A549 (cell line): ENCODE measurements at regions not wholly inside any gene's neighbourhood (a gene's known extent, or its start where the extent isn't known, plus 50 kb on each side); places are given as distances from the start of the nearest gene placed in this dataset.
A peak's percentile ranks its signal among the peaks of the same experiment; 100 is the strongest.

ENCODE experiments used
- ATAC-seq, 2 experiments: fragments of 200-7000 bp in 1 of 2; fragments of >200 bp in 1 of 2; cut with Nextera tagmentation in 1 of 2; cut with Tn5 transposase in 1 of 2; 3 replicates each; pipeline versions ENCODE4 v1.8.0 to v1.9.1; 2018 to 2020; ENCODE audit warnings: mild to moderate bottlenecking in 1 of 2, moderate library complexity in 1 of 2
- CTCF ChIA-PET: fragments of 300-600 bp; sonication (Branson Sonifier 250); formaldehyde crosslinking; extraction: SDS; loops from one replicate; lab custom pipeline; 2021; ENCODE audit warnings: antibody characterized with exemption, inconsistent platforms; lab: Yijun Ruan, JAX
- POLR2A ChIA-PET: fragments of 350-600 bp; formaldehyde crosslinking; extraction: SDS; loops from one replicate; lab custom pipeline; 2021; ENCODE audit warnings: antibody characterized with exemption, inconsistent platforms; lab: Yijun Ruan, JAX
- DNase-seq, 2 experiments: peaks; one replicate each; pipeline versions ENCODE4 v3.0.0 to v3.0.0-alpha.2; 2011 to 2016; ENCODE audit warnings: low read depth in 1 of 2, low spot score in 1 of 2
- FAIRE-seq: peaks from 2 replicates; lab custom pipeline; 2011; peaks lifted over from hg19 to GRCh38; lab: Jason Lieb, UNC
- H3K27ac ChIP-seq, 2 experiments: fragments of >200 bp; sonication (Bioruptor Twin); formaldehyde crosslinking; 3 replicates each; pipeline ENCODE4 v1.5.1; 2016 to 2017
- H3K4me1 ChIP-seq: fragments of >200 bp; sonication (Bioruptor Twin); formaldehyde crosslinking; 3 replicates; pipeline ENCODE4 v1.6.1; 2016
- H3K4me2 ChIP-seq: fragments of >200 bp; sonication (Bioruptor Twin); formaldehyde crosslinking; 3 replicates; pipeline ENCODE4 v1.6.1; 2016
- H3K4me3 ChIP-seq: fragments of >200 bp; sonication (Bioruptor Twin); formaldehyde crosslinking; 3 replicates; pipeline ENCODE4 v1.5.1; 2016
- H3K9me3 ChIP-seq: fragments of >200 bp; sonication (Bioruptor Twin); formaldehyde crosslinking; 3 replicates; pipeline ENCODE4 v1.6.1; 2016
- BHLHE40 ChIP-seq: IDR thresholded peaks from 2 replicates; pipeline ENCODE4 v1.6.1; 2012; ENCODE audit warnings: low read depth, low read length, inconsistent platforms
- CBX2 ChIP-seq: fragments of 200-600 bp; sonication (generic); IDR thresholded peaks from 2 replicates; pipeline ENCODE4 v1.6.1; 2016; ENCODE audit warnings: low read depth, mild to moderate bottlenecking, borderline replicate concordance
- CHD4 ChIP-seq: fragments of 200-600 bp; sonication (generic); IDR thresholded peaks from 2 replicates; pipeline ENCODE4 v1.6.1; 2016; ENCODE audit warnings: antibody characterized with exemption, mild to moderate bottlenecking, borderline replicate concordance
- E2F6 ChIP-seq: IDR thresholded peaks from 2 replicates; pipeline ENCODE4 v1.6.1; 2012; ENCODE audit warnings: low read depth, borderline replicate concordance
- EHF ChIP-seq: fragments of 250-450 bp; sonication (Bioruptor Pico); IDR thresholded peaks from 2 replicates; pipeline ENCODE4 v1.5.0; 2020; ENCODE audit warnings: mild to moderate bottlenecking
- ESRRA ChIP-seq: fragments of 150-350 bp; IDR thresholded peaks from 2 replicates; pipeline ENCODE4 v1.6.1; 2014; ENCODE audit warnings: mild to moderate bottlenecking, low read length, borderline replicate concordance
- FOSL2 ChIP-seq, 2 experiments: fragments of 450-650 bp in 1 of 2; fragments of >200 bp in 1 of 2; sonication (Bioruptor Twin) in 1 of 2; formaldehyde crosslinking; IDR thresholded peaks; 2 replicates each; pipeline versions ENCODE4 v1.5.0 to v1.6.1; 2016 to 2020; ENCODE audit warnings: mild to moderate bottlenecking in 1 of 2, moderate library complexity in 1 of 2
- FOXS1 ChIP-seq: fragments of 250-450 bp; sonication (Bioruptor Pico); IDR thresholded peaks from 2 replicates; pipeline ENCODE4 v1.5.0; 2020; ENCODE audit warnings: mild to moderate bottlenecking, moderate library complexity
- GATA3 ChIP-seq: IDR thresholded peaks from 2 replicates; pipeline ENCODE4 v1.6.1; 2012; ENCODE audit warnings: borderline replicate concordance
- HOXB13 ChIP-seq: fragments of 250-450 bp; sonication (Bioruptor Pico); IDR thresholded peaks from 2 replicates; pipeline ENCODE4 v1.5.0; 2020; ENCODE audit warnings: low read depth, mild to moderate bottlenecking, moderate library complexity
- JUN ChIP-seq, 2 experiments: fragments of >200 bp; sonication (Bioruptor Twin); formaldehyde crosslinking; IDR thresholded peaks; 2 replicates in 1 of 2; 3 replicates in 1 of 2; pipeline ENCODE4 v1.6.1; 2016 to 2017
- JUNB ChIP-seq: fragments of >200 bp; sonication (Bioruptor Twin); formaldehyde crosslinking; IDR thresholded peaks from 2 replicates; pipeline ENCODE4 v1.6.1; 2016
- KDM1A ChIP-seq: fragments of 200-600 bp; sonication (generic); IDR thresholded peaks from 2 replicates; pipeline ENCODE4 v1.6.1; 2016; ENCODE audit warnings: low read depth, mild to moderate bottlenecking
- KDM5A ChIP-seq: fragments of 200-600 bp; sonication (generic); IDR thresholded peaks from 2 replicates; pipeline ENCODE4 v1.6.1; 2016; ENCODE audit warnings: antibody characterized with exemption, mild to moderate bottlenecking
- MAFK ChIP-seq: fragments of 450-650 bp; IDR thresholded peaks from 2 replicates; pipeline ENCODE4 v1.6.1; 2014; ENCODE audit not compliant: partially characterized antibody
- MAZ ChIP-seq: fragments of 150-350 bp; IDR thresholded peaks from 2 replicates; pipeline ENCODE4 v1.6.1; 2014; ENCODE audit warnings: antibody characterized with exemption, low read depth, low read length, borderline replicate concordance
- MYC ChIP-seq: IDR thresholded peaks from 2 replicates; pipeline ENCODE4 v1.6.1; 2012; ENCODE audit warnings: mild to moderate bottlenecking, inconsistent platforms, low read length, improper control_type of control experiment, borderline replicate concordance
- NPAS2 ChIP-seq: fragments of 250-450 bp; sonication (Bioruptor Pico); IDR thresholded peaks from 2 replicates; pipeline ENCODE4 v1.8.0; 2022; ENCODE audit warnings: mild to moderate bottlenecking, moderate library complexity, borderline replicate concordance
- POLR2A ChIP-seq: IDR thresholded peaks from 2 replicates; pipeline ENCODE4 v1.6.1; 2012; ENCODE audit warnings: mild to moderate bottlenecking, low read length
- RAD21 ChIP-seq, 2 experiments: fragments of >200 bp in 1 of 2; sonication (Bioruptor Twin) in 1 of 2; formaldehyde crosslinking in 1 of 2; IDR thresholded peaks in 1 of 2; conservative IDR thresholded peaks in 1 of 2; 2 replicates in 1 of 2; 3 replicates in 1 of 2; pipeline ENCODE4 v1.6.1; 2012 to 2018; ENCODE audit warnings: inconsistent platforms in 1 of 2
- RCOR1 ChIP-seq: fragments of 150-350 bp; IDR thresholded peaks from 2 replicates; pipeline ENCODE4 v1.6.1; 2014; ENCODE audit warnings: antibody characterized with exemption, low read length, low read depth
- RFX5 ChIP-seq: fragments of 450-650 bp; IDR thresholded peaks from 2 replicates; pipeline ENCODE4 v1.7.1; 2014; ENCODE audit warnings: antibody characterized with exemption, mild to moderate bottlenecking, moderate library complexity
- RNF2 ChIP-seq: fragments of 200-600 bp; sonication (generic); IDR thresholded peaks from 2 replicates; pipeline ENCODE4 v1.6.1; 2016; ENCODE audit warnings: low read depth, mild to moderate bottlenecking, antibody characterized with exemption, moderate library complexity, borderline replicate concordance
- TFCP2L1 ChIP-seq: fragments of 250-450 bp; sonication (Bioruptor Pico); IDR thresholded peaks from 2 replicates; pipeline ENCODE4 v1.5.0; 2021; ENCODE audit warnings: mild to moderate bottlenecking
- ZNF302 ChIP-seq: fragments of 250-450 bp; sonication (Bioruptor Pico); IDR thresholded peaks from 2 replicates; pipeline ENCODE4 v1.9.0; 2021; ENCODE audit warnings: inconsistent platforms, mild to moderate bottlenecking, moderate library complexity
- WGBS: methylation state at CpG from one replicate; pipeline ENCODE4 v1.1.6; 2017; ENCODE audit errors: missing lambda C conversion rate; 5-methylcytosine and 5-hydroxymethylcytosine counted together
- TF ChIP-seq, protein P1 (sequence below): fragments of 150-350 bp; IDR thresholded peaks from 2 replicates; pipeline ENCODE4 v1.6.1; 2014; ENCODE audit warnings: low read depth, mild to moderate bottlenecking, low read length
- TF ChIP-seq, protein P2 (sequence below): fragments of >200 bp; sonication (Bioruptor Twin); formaldehyde crosslinking; IDR thresholded peaks from 3 replicates; pipeline ENCODE4 v1.6.1; 2016

DNA sequence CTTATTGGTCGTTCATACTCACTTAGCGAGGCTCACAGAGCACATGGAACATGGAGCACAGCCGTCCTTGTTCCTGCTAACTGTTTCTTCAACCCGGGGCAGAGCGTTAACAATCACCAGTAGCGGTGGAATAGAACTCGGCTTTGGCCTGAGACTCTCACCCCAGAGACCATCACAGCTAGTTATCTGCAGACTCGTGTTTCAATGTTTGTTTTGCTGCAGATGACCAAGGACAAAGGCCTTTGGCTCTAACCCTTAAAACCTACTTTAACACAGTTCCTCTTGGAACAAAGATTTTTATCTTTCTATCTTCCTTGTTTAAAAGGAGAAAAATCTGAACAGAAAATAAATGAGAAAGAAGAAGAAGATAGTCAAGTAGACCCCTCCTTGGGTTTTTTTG, 320.2 kb upstream of the UBE2E3 start:
- WGBS = 74% methylated on average over 8 of the region's 8 CpGs
- no peak overlapping the region for H3K4me3 ChIP-seq
- no peak for FAIRE-seq
- H3K9me3 ChIP-seq = no peaks in the 10 kb centered on the region
- no peak for ATAC-seq
- no peak overlapping the region for H3K27ac ChIP-seq
- POLR2A ChIA-PET = no interaction called here
- H3K4me2 ChIP-seq = no peak overlapping the region
- peaks cover 40% of the 10 kb centered on the region for H3K4me1 ChIP-seq
- TF ChIP-seq KDM1A (no peak), NPAS2 (CRISPR knock-in tag) (no peak), BHLHE40 (no peak), RNF2 (no peak), TFCP2L1 (CRISPR knock-in tag) (no peak), KDM5A (no peak), POLR2A (no peak), CBX2 (no peak), CHD4 (no peak), RAD21 (conservative IDR thresholded peaks at IDR 0.05 in 1 of 2, IDR thresholded peaks at IDR 0.05 in 1 of 2) (no peak), E2F6 (no peak), MAFK (no peak), MAZ (no peak)
- TF ChIP-seq, protein P1, sequence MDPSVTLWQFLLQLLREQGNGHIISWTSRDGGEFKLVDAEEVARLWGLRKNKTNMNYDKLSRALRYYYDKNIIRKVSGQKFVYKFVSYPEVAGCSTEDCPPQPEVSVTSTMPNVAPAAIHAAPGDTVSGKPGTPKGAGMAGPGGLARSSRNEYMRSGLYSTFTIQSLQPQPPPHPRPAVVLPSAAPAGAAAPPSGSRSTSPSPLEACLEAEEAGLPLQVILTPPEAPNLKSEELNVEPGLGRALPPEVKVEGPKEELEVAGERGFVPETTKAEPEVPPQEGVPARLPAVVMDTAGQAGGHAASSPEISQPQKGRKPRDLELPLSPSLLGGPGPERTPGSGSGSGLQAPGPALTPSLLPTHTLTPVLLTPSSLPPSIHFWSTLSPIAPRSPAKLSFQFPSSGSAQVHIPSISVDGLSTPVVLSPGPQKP = no peak
- TF ChIP-seq, protein P2, sequence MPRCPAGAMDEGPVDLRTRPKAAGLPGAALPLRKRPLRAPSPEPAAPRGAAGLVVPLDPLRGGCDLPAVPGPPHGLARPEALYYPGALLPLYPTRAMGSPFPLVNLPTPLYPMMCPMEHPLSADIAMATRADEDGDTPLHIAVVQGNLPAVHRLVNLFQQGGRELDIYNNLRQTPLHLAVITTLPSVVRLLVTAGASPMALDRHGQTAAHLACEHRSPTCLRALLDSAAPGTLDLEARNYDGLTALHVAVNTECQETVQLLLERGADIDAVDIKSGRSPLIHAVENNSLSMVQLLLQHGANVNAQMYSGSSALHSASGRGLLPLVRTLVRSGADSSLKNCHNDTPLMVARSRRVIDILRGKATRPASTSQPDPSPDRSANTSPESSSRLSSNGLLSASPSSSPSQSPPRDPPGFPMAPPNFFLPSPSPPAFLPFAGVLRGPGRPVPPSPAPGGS = no peak
- CTCF ChIA-PET = no interaction called here
- DNase-seq = no peak

GRCh38 chr2:180657054-180657453, 323.4 kb upstream of the UBE2E3 start:
- 16% methylated on average over 1 of the region's 1 CpG for WGBS

DNA sequence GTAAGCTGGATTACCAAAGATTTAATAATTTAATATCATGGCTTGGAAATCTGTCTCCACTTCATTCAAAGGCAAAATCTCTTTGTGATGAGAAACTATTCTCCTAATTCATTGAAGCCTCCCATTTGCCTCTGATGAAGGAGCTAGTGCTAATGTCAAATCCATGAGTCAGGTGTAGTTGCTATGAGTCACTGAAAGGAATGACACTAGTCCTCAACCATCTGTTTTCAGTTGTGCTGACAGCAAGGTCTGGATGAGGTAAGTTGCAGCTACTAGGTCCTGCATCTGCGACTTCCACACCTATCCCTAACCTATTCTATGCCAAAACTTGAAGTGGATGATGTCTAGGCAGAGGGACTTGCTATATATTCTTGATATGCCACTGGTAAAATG, 324.0 kb upstream of the UBE2E3 start:
- ATAC-seq = peak; percentile 84 to 87
- peak; percentile 36 to 66 for DNase-seq
- peak; percentile 56 for TF ChIP-seq MAFK
- no peak for TF ChIP-seq RCOR1
- peak; percentile 53 for TF ChIP-seq FOSL2 (IDR thresholded peaks at IDR 0.05)
- peak; percentile 83 for TF ChIP-seq FOSL2 (CRISPR knock-in tag; IDR thresholded peaks at IDR 0.05)
- no peak for TF ChIP-seq ESRRA
- peak; percentile 43; the same call in 1 of the 2 replicates for TF ChIP-seq GATA3
- TF ChIP-seq MYC = no peak
- TF ChIP-seq HOXB13 (CRISPR knock-in tag) = no peak
- TF ChIP-seq NPAS2 (CRISPR knock-in tag) = no peak
- peak; percentile 46; the same call in 1 of the 2 replicates for TF ChIP-seq JUNB
- no peak for TF ChIP-seq ZNF302 (CRISPR knock-in tag)
- no peak for TF ChIP-seq RFX5
- TF ChIP-seq E2F6 = no peak
- no peak for TF ChIP-seq EHF (CRISPR knock-in tag)
- TF ChIP-seq MAZ = no peak
- no peak for TF ChIP-seq FOXS1 (CRISPR knock-in tag)
- Histone ChIP-seq H3K27ac (peak overlapping the region in 1 of 2 experiments; percentile 43; a peak in 2 of 6 replicates), H3K9me3 (no peaks in the 10 kb centered on the region), H3K4me3 (no peak overlapping the region), H3K4me2 (peak overlapping the region; percentile 59), H3K4me1 (peaks cover 27% of the 10 kb centered on the region)
- 0% methylated on average over 1 of the region's 1 CpG for WGBS
- ChIA-PET CTCF (interaction anchor here (1.5 kb wide), 1 partner anchor 323 kb away, joined by 5 read pairs; no protein-coding TSS in a partner anchor), POLR2A (interaction anchor here (1.0 to 1.3 kb wide), 4 partner anchors 11 to 324 kb away, joined by 3 to 5 read pairs (median 4); partner anchors contain the start of gene UBE2E3)
- peak; percentile 68 for FAIRE-seq

More at GRCh38 chr2:180657054-180657453, 323.4 kb upstream of the UBE2E3 start:
- H3K9me3 ChIP-seq = no peaks in the 10 kb centered on the region
- H3K27ac ChIP-seq = peak overlapping the region in 1 of 2 experiments; percentile 48; a peak in 3 of 6 replicates
- 0 out of 2 replicates have a peak, but pooled peaks have one; percentile 48 for TF ChIP-seq FOSL2 (IDR thresholded peaks at IDR 0.05)
- TF ChIP-seq FOSL2 (CRISPR knock-in tag; IDR thresholded peaks at IDR 0.05) = peak; percentile 22; the same call in 1 of the 2 replicates
- TF ChIP-seq RAD21 (conservative IDR thresholded peaks at IDR 0.05 in 1 of 2, IDR thresholded peaks at IDR 0.05 in 1 of 2) = 0 out of 5 replicates have a peak, but pooled peaks of 1 of the 2 experiments have one; percentile 3
- no peak for TF ChIP-seq JUN (IDR thresholded peaks at IDR 0.05)
- TF ChIP-seq GATA3 = peak; percentile 69; the same call in 1 of the 2 replicates
- peak; percentile 19; the same call in 1 of the 2 replicates for TF ChIP-seq E2F6
- DNase-seq (peak in 1 of 2 experiments; percentile 42), FAIRE-seq (no peak), ATAC-seq (peak; percentile 84)
- CTCF ChIA-PET = interaction anchor here (1.5 kb wide), 1 partner anchor 323 kb away, joined by 5 read pairs; no protein-coding TSS in a partner anchor
- POLR2A ChIA-PET = interaction anchor here (1.2 to 1.3 kb wide), 3 partner anchors 12 to 323 kb away, joined by 3 to 5 read pairs (median 3); partner anchors contain the start of gene UBE2E3
- peak overlapping the region; percentile 59 for H3K4me2 ChIP-seq
- no peak overlapping the region for H3K4me3 ChIP-seq
- peaks cover 27% of the 10 kb centered on the region for H3K4me1 ChIP-seq
